SK-N-SH (cell line): ENCODE measurements at regions not wholly inside any gene's neighbourhood (a gene's known extent, or its start where the extent isn't known, plus 50 kb on each side); places are given as distances from the start of the nearest gene placed in this dataset.

Source experiments
- CTCF ChIA-PET: fragments of 300-600, 350-600 bp; formaldehyde crosslinking; extraction: SDS; loops from one replicate; lab custom pipeline; 2021; lab: Yijun Ruan, JAX
- POLR2A ChIA-PET: fragments of 350-600 bp; sonication (Branson Sonifier 250); formaldehyde crosslinking; extraction: SDS; loops from one replicate; lab custom pipeline; 2020; ENCODE audit warnings: antibody characterized with exemption, inconsistent platforms; lab: Yijun Ruan, JAX
- DNase-seq: peaks from one replicate; pipeline ENCODE4 v3.0.0; 2012
- H2AFZ ChIP-seq: fragments of 200-600 bp; sonication (generic); 2 replicates; pipeline ENCODE4 v1.8.1; 2016; ENCODE audit warnings: antibody characterized with exemption, mild to moderate bottlenecking, low read depth
- H3F3A ChIP-seq: fragments of 200-600 bp; sonication (generic); replicated peaks from 2 replicates; pipeline ENCODE3; 2016; ENCODE audit warnings: antibody characterized with exemption, mild to moderate bottlenecking; ENCODE audit not compliant: insufficient read depth
- H3K27ac ChIP-seq, 2 experiments: fragments of 200-500 bp in 1 of 2; fragments of 200-600 bp in 1 of 2; sonication (Bioruptor generic) in 1 of 2; sonication (generic), shearing (Covaris generic) in 1 of 2; 2 replicates each; pipeline versions ENCODE4 v1.5.1 to v1.6.1; 2014 to 2016; ENCODE audit warnings: low read depth in 2 of 2, inconsistent platforms in 1 of 2, low read length in 1 of 2, mild to moderate bottlenecking in 1 of 2, mixed read lengths in 1 of 2
- H3K27me3 ChIP-seq: fragments of 200-600 bp; sonication (generic), shearing (Covaris generic); 2 replicates; pipeline ENCODE4 v1.6.1; 2016; ENCODE audit warnings: mixed run types; ENCODE audit not compliant: insufficient read depth
- H3K36me3 ChIP-seq, 2 experiments: fragments of 200-500 bp in 1 of 2; fragments of 200-600 bp in 1 of 2; sonication (Bioruptor generic) in 1 of 2; sonication (generic) in 1 of 2; replicated peaks in 1 of 2; 2 replicates each; pipeline versions ENCODE3 to v1.5.1; 2014 to 2016; ENCODE audit warnings: low read length in 1 of 2, mild to moderate bottlenecking in 1 of 2; ENCODE audit not compliant: insufficient read depth in 2 of 2, control insufficient read depth in 1 of 2
- H3K4me1 ChIP-seq, 2 experiments: fragments of 200-500 bp in 1 of 2; fragments of 200-600 bp in 1 of 2; sonication (Bioruptor generic) in 1 of 2; sonication (generic), shearing (Covaris generic) in 1 of 2; 2 replicates each; pipeline versions ENCODE4 v1.5.1 to v1.6.1; 2014 to 2016; ENCODE audit warnings: low read depth in 1 of 2, low read length in 1 of 2, mixed run types in 1 of 2; ENCODE audit not compliant: insufficient read depth in 2 of 2, control insufficient read depth in 1 of 2
- H3K4me2 ChIP-seq: fragments of 200-600 bp; sonication (generic), shearing (Covaris generic); 2 replicates; pipeline ENCODE4 v1.6.1; 2017; ENCODE audit warnings: mixed run types
- H3K4me3 ChIP-seq, 2 experiments: fragments of 200-500 bp in 1 of 2; fragments of 200-600 bp in 1 of 2; sonication (Bioruptor generic) in 1 of 2; sonication (generic), shearing (Covaris generic) in 1 of 2; 2 replicates each; pipeline versions ENCODE4 v1.5.1 to v1.8.1; 2014 to 2016; ENCODE audit warnings: low read depth in 2 of 2, inconsistent platforms in 1 of 2, low read length in 1 of 2, mild to moderate bottlenecking in 1 of 2, mixed read lengths in 1 of 2, moderate library complexity in 1 of 2
- H3K79me2 ChIP-seq: fragments of 200-600 bp; sonication (generic); 2 replicates; pipeline ENCODE4 v1.8.1; 2017; ENCODE audit warnings: mild to moderate bottlenecking; ENCODE audit not compliant: insufficient read depth
- H3K9ac ChIP-seq: fragments of 200-600 bp; sonication (generic); 2 replicates; pipeline ENCODE4 v1.6.1; 2017; ENCODE audit warnings: mixed run types
- H3K9me2 ChIP-seq: fragments of 200-600 bp; sonication (generic); 2 replicates; pipeline ENCODE4 v1.6.1; 2017; ENCODE audit warnings: mixed run types
- H3K9me3 ChIP-seq: fragments of 200-600 bp; sonication (generic); 2 replicates; pipeline ENCODE4 v1.6.1; 2017; ENCODE audit warnings: mixed run types, mild to moderate bottlenecking, moderate library complexity
- H4K20me1 ChIP-seq: fragments of 200-600 bp; sonication (generic); 2 replicates; pipeline ENCODE4 v1.6.1; 2017; ENCODE audit warnings: mild to moderate bottlenecking, mixed run types; ENCODE audit not compliant: insufficient read depth
- ELF1 ChIP-seq: IDR thresholded peaks from 2 replicates; pipeline ENCODE4 v1.4.0; 2012
- EZH2phosphoT487 ChIP-seq: fragments of 200-600 bp; sonication (generic); IDR thresholded peaks from 2 replicates; pipeline ENCODE4 v1.6.1; 2017; ENCODE audit warnings: low read depth, mixed run types, mild to moderate bottlenecking, antibody characterized with exemption, moderate library complexity, borderline replicate concordance
- FOSL2 ChIP-seq: IDR thresholded peaks from 2 replicates; pipeline ENCODE4 v1.4.0; 2012; ENCODE audit warnings: low read depth, mild to moderate bottlenecking, moderate library complexity, borderline replicate concordance
- FOXJ3 ChIP-seq: sonication (generic); formaldehyde crosslinking; IDR thresholded peaks from 2 replicates; pipeline ENCODE4 v1.5.1; 2020; ENCODE audit warnings: mild to moderate bottlenecking, missing genetic modification reagents
- FOXM1 ChIP-seq: IDR thresholded peaks from 2 replicates; pipeline ENCODE4 v1.4.0; 2012; ENCODE audit warnings: low read depth, mild to moderate bottlenecking
- GATA2 ChIP-seq: sonication (generic); formaldehyde crosslinking; IDR thresholded peaks from 2 replicates; pipeline ENCODE4 v1.5.0; 2020; ENCODE audit warnings: mild to moderate bottlenecking, missing genetic modification reagents
- IRF3 ChIP-seq: fragments of 150-350 bp; IDR thresholded peaks from 2 replicates; pipeline ENCODE4 v1.6.1; 2016; ENCODE audit warnings: mild to moderate bottlenecking, low read depth, low read length
- MEF2A ChIP-seq: IDR thresholded peaks from 2 replicates; pipeline ENCODE4 v1.4.0; 2012; ENCODE audit warnings: low read depth, borderline replicate concordance
- RCOR1 ChIP-seq: fragments of 150-350 bp; IDR thresholded peaks from 2 replicates; pipeline ENCODE4 v1.6.1; 2017; ENCODE audit warnings: antibody characterized with exemption, low read length
- REST ChIP-seq: IDR thresholded peaks from 2 replicates; pipeline ENCODE4 v1.6.1; 2012; ENCODE audit warnings: mild to moderate bottlenecking, low read depth, low read length, moderate library complexity
- RFX5 ChIP-seq: IDR thresholded peaks from 2 replicates; pipeline ENCODE4 v1.6.1; 2012; ENCODE audit warnings: mild to moderate bottlenecking, improper control_type of control experiment, low read length
- RXRA ChIP-seq: IDR thresholded peaks from 2 replicates; pipeline ENCODE4 v1.4.0; 2012; ENCODE audit warnings: low read depth, mild to moderate bottlenecking, borderline replicate concordance
- SIN3A ChIP-seq: IDR thresholded peaks from 2 replicates; pipeline ENCODE4 v1.6.1; 2012; ENCODE audit warnings: low read depth, mild to moderate bottlenecking, low read length, moderate library complexity, borderline replicate concordance
- USF1 ChIP-seq: IDR thresholded peaks from 2 replicates; pipeline ENCODE4 v1.4.0; 2012; ENCODE audit warnings: low read depth, borderline replicate concordance
- USF2 ChIP-seq: fragments of 150-350 bp; IDR thresholded peaks from 2 replicates; pipeline ENCODE4 v1.6.1; 2017; ENCODE audit warnings: antibody characterized with exemption, low read length, low read depth, borderline replicate concordance
- YY1 ChIP-seq: IDR thresholded peaks from 2 replicates; pipeline ENCODE4 v1.4.0; 2012; ENCODE audit warnings: low read depth, mild to moderate bottlenecking
- ZBTB33 ChIP-seq: IDR thresholded peaks from 2 replicates; pipeline ENCODE4 v1.4.0; 2012; ENCODE audit warnings: low read depth, borderline replicate concordance
- WGBS: methylation state at CpG from one replicate; pipeline ENCODE4 v1.1.6; 2017; ENCODE audit warnings: low lambda C conversion rate; 5-methylcytosine and 5-hydroxymethylcytosine counted together

DNA sequence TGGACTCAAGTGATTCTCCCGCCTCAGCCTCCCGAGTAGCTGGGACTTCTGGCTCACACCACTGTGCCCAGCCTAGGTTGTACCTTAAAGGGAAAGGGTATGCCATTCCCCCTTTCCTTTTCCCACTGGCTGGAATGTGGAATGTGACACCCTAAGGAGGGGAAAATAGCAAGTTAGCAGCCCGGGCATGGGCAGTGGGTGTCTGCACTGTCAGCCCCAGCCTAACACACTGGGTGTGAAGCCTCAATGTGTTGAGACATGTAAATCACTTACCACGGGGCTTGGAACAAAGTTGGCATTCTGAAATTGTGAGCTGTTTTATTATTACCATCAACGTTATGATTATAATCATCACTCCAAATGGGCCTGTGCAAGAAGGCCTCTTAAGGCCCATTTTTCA is 80.8 kb upstream of the PTPN1 start:
- no peaks in the 10 kb centered on the region for H3K9me2 ChIP-seq
- no peak overlapping the region for H3K4me2 ChIP-seq
- CTCF ChIA-PET, result interaction anchor here (0.8 kb wide), 1 partner anchor 309 kb away, joined by 3 read pairs; no protein-coding TSS in a partner anchor
- H3K4me1 ChIP-seq, result peaks cover 0 to 5% of the 10 kb centered on the region in 2 experiments; a peak in 2 of 4 replicates
- H3K9me3 ChIP-seq, result no peaks in the 10 kb centered on the region
- DNase-seq, result no peak
- TF ChIP-seq GATA2 (no peak), RCOR1 (no peak), EZH2phosphoT487 (no peak), IRF3 (no peak), FOXM1 (no peak), FOSL2 (no peak), FOXJ3 (CRISPR knock-in tag) (no peak), USF2 (no peak), YY1 (no peak), RXRA (no peak), RFX5 (no peak)
- H3K27ac ChIP-seq, result no peak overlapping the region
- H3K79me2 ChIP-seq, result no peaks in the 10 kb centered on the region
- no peaks in the 10 kb centered on the region for H3K36me3 ChIP-seq
- no peak overlapping the region for H2AFZ ChIP-seq
- H3K27me3 ChIP-seq, result no peaks in the 10 kb centered on the region
- 72% methylated on average over 3 of the region's 5 CpGs for WGBS
- POLR2A ChIA-PET, result no interaction called here
- H3F3A ChIP-seq, result no peaks in the 10 kb centered on the region
- H3K4me3 ChIP-seq, result no peak overlapping the region
- no peak overlapping the region for H3K9ac ChIP-seq
- no peaks in the 10 kb centered on the region for H4K20me1 ChIP-seq

DNA sequence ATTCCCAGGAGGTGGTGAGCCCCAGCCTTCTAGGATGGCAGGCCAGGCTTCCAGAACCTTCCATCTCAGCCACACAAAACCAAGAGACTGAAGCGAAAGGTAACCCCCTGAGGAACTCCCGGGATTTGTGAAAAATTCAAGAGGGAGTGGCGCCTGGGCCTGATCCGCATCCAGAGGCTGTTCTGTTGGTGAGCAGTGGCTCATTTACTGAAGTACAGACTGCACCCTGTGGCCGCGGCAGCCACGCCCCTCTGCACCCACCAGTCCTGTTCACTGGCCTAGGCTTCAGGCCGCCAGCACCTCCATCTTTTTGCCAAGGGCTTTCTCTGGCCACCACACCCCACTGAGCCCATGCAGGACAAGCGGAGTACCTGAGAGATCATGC is 79.1 kb upstream of the PTPN1 start:
- Histone ChIP-seq H3K9me3 (no peaks in the 10 kb centered on the region), H3K4me1 (peaks cover 0 to 5% of the 10 kb centered on the region in 2 experiments; a peak in 2 of 4 replicates), H3K79me2 (no peaks in the 10 kb centered on the region), H3K36me3 (no peaks in the 10 kb centered on the region), H3K9me2 (no peaks in the 10 kb centered on the region), H3K4me3 (no peak overlapping the region), H3K9ac (no peak overlapping the region), H2AFZ (no peak overlapping the region), H3K27me3 (no peaks in the 10 kb centered on the region), H3K27ac (no peak overlapping the region), H3K4me2 (no peak overlapping the region), H3F3A (no peaks in the 10 kb centered on the region), H4K20me1 (no peaks in the 10 kb centered on the region)
- ChIA-PET CTCF (no interaction called here), POLR2A (no interaction called here)
- 81% methylated on average over 9 of the region's 9 CpGs for WGBS
- DNase-seq, result no peak
- no peak for TF ChIP-seq RXRA
- no peak for TF ChIP-seq MEF2A
- TF ChIP-seq RFX5, result no peak
- TF ChIP-seq FOXJ3 (CRISPR knock-in tag), result no peak
- no peak for TF ChIP-seq USF2
- TF ChIP-seq EZH2phosphoT487, result no peak
- TF ChIP-seq SIN3A, result no peak
- TF ChIP-seq USF1, result no peak
- no peak for TF ChIP-seq REST
- no peak for TF ChIP-seq ZBTB33
- TF ChIP-seq GATA2, result no peak
- TF ChIP-seq YY1, result no peak
- no peak for TF ChIP-seq ELF1
